Posterior vena cava (tissue), 2 donors: ENCODE measurements at regions not wholly inside any gene's neighbourhood (a gene's known extent, or its start where the extent isn't known, plus 50 kb on each side); places are given as distances from the start of the nearest gene placed in this dataset.

Source experiments
- DNase-seq: peaks from one replicate; pipeline ENCODE4 v3.0.0-alpha.2; 2020; ENCODE audit warnings: low spot score
- intact Hi-C, 2 donors: fragments of 100-400 bp; cut with DNase I; formaldehyde crosslinking; loops; one replicate each; pipeline versions ENCODE4 v1.14.1 to v1.14.2; 2022 to 2023
- donor health status: DM: yes; HTN: yes; CAD: no.
- donor health status: DM: yes; HTN: yes; CAD: no.

- DNase-seq, result peak; percentile 42
- intact Hi-C loops, result no loop called here
Observed at GRCh38 chr2:15783489-15783888, 156.9 kb upstream of the MYCN start.

GRCh38 chr2:15784106-15784885 is 156.1 kb upstream of the MYCN start:
- intact Hi-C loops, result no loop called here
- DNase-seq, result peak; percentile 72

- peak; percentile 79 for DNase-seq
- intact Hi-C loops, result no loop called here
Observed at GRCh38 chr2:15784886-15785801, 155.2 kb upstream of the MYCN start.

GRCh38 chr2:15786003-15786654 is 154.2 kb upstream of the MYCN start:
- peak; percentile 25 for DNase-seq
- intact Hi-C loops, result no loop called here

GRCh38 chr2:15786901-15787300 is 153.4 kb upstream of the MYCN start:
- DNase-seq, result no peak
- intact Hi-C loops, result no loop called here

GRCh38 chr2:15787535-15788454 is 152.6 kb upstream of the MYCN start:
- intact Hi-C loops, result no loop called here
- no peak for DNase-seq

GRCh38 chr2:15788455-15788829 is 151.9 kb upstream of the MYCN start:
- intact Hi-C loops, result no loop called here
- DNase-seq, result no peak

GRCh38 chr2:15788830-15789229 is 151.5 kb upstream of the MYCN start:
- intact Hi-C loops, result no loop called here
- DNase-seq, result no peak

- intact Hi-C loops, result no loop called here
- no peak for DNase-seq
Observed at GRCh38 chr2:15789381-15790062, 150.8 kb upstream of the MYCN start.

- no peak for DNase-seq
- intact Hi-C loops, result no loop called here
Observed at GRCh38 chr2:15790326-15790725, 150.0 kb upstream of the MYCN start.

- no peak for DNase-seq
- intact Hi-C loops, result no loop called here
Observed at GRCh38 chr2:15790838-15791237, 149.5 kb upstream of the MYCN start.

GRCh38 chr2:15791294-15791693 is 149.1 kb upstream of the MYCN start:
- intact Hi-C loops, result no loop called here
- no peak for DNase-seq

GRCh38 chr2:15792331-15792730 is 148.0 kb upstream of the MYCN start:
- intact Hi-C loops, result no loop called here
- DNase-seq, result no peak

GRCh38 chr2:15793078-15793913 is 147.1 kb upstream of the MYCN start:
- no peak for DNase-seq

GRCh38 chr2:15793978-15794377 is 146.4 kb upstream of the MYCN start:
- DNase-seq, result no peak
- intact Hi-C loops, result no loop called here

More at GRCh38 chr2:15793078-15793913, 147.1 kb upstream of the MYCN start:
- intact Hi-C loops, result no loop called here

- intact Hi-C loops, result no loop called here
- DNase-seq, result no peak
Observed at GRCh38 chr2:15794608-15795134, 145.7 kb upstream of the MYCN start.

- intact Hi-C loops, result no loop called here
Observed at GRCh38 chr2:15795426-15795825, 144.9 kb upstream of the MYCN start.

More at GRCh38 chr2:15795426-15795825, 144.9 kb upstream of the MYCN start:
- no peak for DNase-seq
